Mesothelial cell of epicardium (in vitro differentiated cells): ENCODE measurements at regions not wholly inside any gene's neighbourhood (a gene's known extent, or its start where the extent isn't known, plus 50 kb on each side); places are given as distances from the start of the nearest gene placed in this dataset.
"Not testable (repeated sequence)": the region's sequence is repeated elsewhere in the genome, so short reads cannot be mapped to it uniquely, and the experiment has no call there.

ENCODE experiments used
- DNase-seq, 2 experiments: peaks; one replicate each; pipeline ENCODE4 v3.0.0; 2021; ENCODE audit warnings: low spot score in 2 of 2; ENCODE audit not compliant: unreplicated experiment in 2 of 2
- H3K27ac Mint-ChIP-seq: 2 replicates; pipeline ENCODE4 v1.8.0; 2021; ENCODE audit warnings: mixed read lengths
- H3K27me3 Mint-ChIP-seq: 2 replicates; pipeline ENCODE4 v1.8.0; 2021; ENCODE audit warnings: low read depth, mixed read lengths
- H3K36me3 Mint-ChIP-seq: 2 replicates; pipeline ENCODE4 v1.8.0; 2021; ENCODE audit warnings: mixed read lengths
- H3K4me1 Mint-ChIP-seq: 2 replicates; pipeline ENCODE4 v1.8.0; 2021; ENCODE audit warnings: mixed read lengths
- H3K4me3 Mint-ChIP-seq: 2 replicates; pipeline ENCODE4 v1.8.0; 2021; ENCODE audit warnings: mild to moderate bottlenecking, moderate library complexity, mixed read lengths
- H3K9me3 Mint-ChIP-seq: 2 replicates; pipeline ENCODE4 v1.8.0; 2021; ENCODE audit warnings: mixed read lengths
- CTCF ChIP-seq: fragments of 200-600 bp; sonication (generic); IDR thresholded peaks from one replicate; pipeline ENCODE4 v1.5.0; 2021; ENCODE audit warnings: antibody characterized with exemption; ENCODE audit not compliant: unreplicated experiment

GRCh38 chr4:159910721-159911120 is 807.8 kb downstream of the RAPGEF2 start:
- H3K27ac Mint-ChIP-seq: no peak overlapping the region
- TF ChIP-seq CTCF: no peak
- no peaks in the 10 kb centered on the region for H3K9me3 Mint-ChIP-seq
- peaks cover 2% of the 10 kb centered on the region for H3K27me3 Mint-ChIP-seq
- peaks cover 23% of the 10 kb centered on the region for H3K4me1 Mint-ChIP-seq
- H3K36me3 Mint-ChIP-seq: no peaks in the 10 kb centered on the region
- no peak overlapping the region for H3K4me3 Mint-ChIP-seq
- no peak for DNase-seq

- no peak for TF ChIP-seq CTCF
- Mint-ChIP-seq H3K36me3 (peaks cover 11% of the 10 kb centered on the region), H3K27me3 (no peaks in the 10 kb centered on the region), H3K9me3 (peaks cover 28% of the 10 kb centered on the region), H3K27ac (no peak overlapping the region), H3K4me1 (no peaks in the 10 kb centered on the region), H3K4me3 (no peak overlapping the region)
- DNase-seq: no peak
Measured at GRCh38 chr4:159922119-159922518, 819.2 kb downstream of the RAPGEF2 start.

- no peak for DNase-seq
- no peak overlapping the region for H3K4me3 Mint-ChIP-seq
- H3K27ac Mint-ChIP-seq: no peak overlapping the region
- no peaks in the 10 kb centered on the region for H3K27me3 Mint-ChIP-seq
- H3K9me3 Mint-ChIP-seq: peaks cover 43% of the 10 kb centered on the region
- no peak for TF ChIP-seq CTCF
- H3K4me1 Mint-ChIP-seq: no peaks in the 10 kb centered on the region
- peaks cover 9% of the 10 kb centered on the region for H3K36me3 Mint-ChIP-seq
Measured at GRCh38 chr4:159925770-159926169, 822.9 kb downstream of the RAPGEF2 start.

GRCh38 chr4:159926871-159927270 is 824.0 kb downstream of the RAPGEF2 start:
- no peak overlapping the region for H3K27ac Mint-ChIP-seq
- peaks cover 48% of the 10 kb centered on the region for H3K9me3 Mint-ChIP-seq
- no peaks in the 10 kb centered on the region for H3K4me1 Mint-ChIP-seq

GRCh38 chr4:159927781-159928180 is 824.9 kb downstream of the RAPGEF2 start:
- TF ChIP-seq CTCF: no peak
- Mint-ChIP-seq H3K9me3 (peaks cover 55% of the 10 kb centered on the region), H3K36me3 (peaks cover 9% of the 10 kb centered on the region), H3K4me3 (no peak overlapping the region), H3K4me1 (no peaks in the 10 kb centered on the region), H3K27me3 (no peaks in the 10 kb centered on the region), H3K27ac (no peak overlapping the region)
- DNase-seq: no peak

More at GRCh38 chr4:159926871-159927270, 824.0 kb downstream of the RAPGEF2 start:
- TF ChIP-seq CTCF: no peak
- Mint-ChIP-seq H3K27me3 (no peaks in the 10 kb centered on the region), H3K4me3 (no peak overlapping the region), H3K36me3 (peaks cover 9% of the 10 kb centered on the region)
- DNase-seq: no peak

GRCh38 chr4:159934602-159935001 is 831.7 kb downstream of the RAPGEF2 start:
- peaks cover 43% of the 10 kb centered on the region for H3K9me3 Mint-ChIP-seq
- not testable (repeated sequence) for H3K36me3 Mint-ChIP-seq, H3K4me1 Mint-ChIP-seq, DNase-seq, H3K27me3 Mint-ChIP-seq, H3K27ac Mint-ChIP-seq, H3K4me3 Mint-ChIP-seq
